ENCODE measurements at regions not wholly inside any gene's neighbourhood (a gene's known extent, or its start where the extent isn't known, plus 50 kb on each side); places are given as distances from the start of the nearest gene placed in this dataset.

DNA sequence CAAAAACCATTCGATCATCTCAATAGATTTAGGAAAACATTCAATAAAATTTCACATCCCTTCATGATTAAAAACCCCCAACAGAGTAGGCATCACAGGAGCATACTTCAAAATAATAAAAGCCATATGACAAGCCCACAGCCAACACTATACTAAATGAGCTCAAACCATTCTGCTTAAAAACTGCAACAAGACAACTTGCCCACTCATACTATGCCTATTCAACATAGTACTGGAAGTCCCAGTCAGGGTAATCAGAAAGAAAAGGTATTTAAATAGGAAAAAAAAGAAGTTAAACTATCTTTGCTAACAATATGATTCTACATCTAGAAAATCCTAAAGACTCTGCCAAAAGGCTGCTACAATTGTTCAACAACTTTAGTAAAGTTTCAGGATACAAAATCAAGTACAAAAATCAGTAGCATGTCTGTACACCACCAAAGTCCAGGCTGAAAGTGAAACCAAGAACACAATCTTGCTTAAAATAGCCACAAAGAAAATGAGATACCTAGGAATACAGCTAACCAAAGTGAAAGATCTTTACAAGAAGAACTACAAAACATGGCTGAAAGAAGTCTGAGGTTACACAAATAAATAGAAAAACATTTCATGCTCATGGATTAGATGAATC is 882.6 kb downstream of the GRM8 start:
- TF ChIP-seq, protein P1, sequence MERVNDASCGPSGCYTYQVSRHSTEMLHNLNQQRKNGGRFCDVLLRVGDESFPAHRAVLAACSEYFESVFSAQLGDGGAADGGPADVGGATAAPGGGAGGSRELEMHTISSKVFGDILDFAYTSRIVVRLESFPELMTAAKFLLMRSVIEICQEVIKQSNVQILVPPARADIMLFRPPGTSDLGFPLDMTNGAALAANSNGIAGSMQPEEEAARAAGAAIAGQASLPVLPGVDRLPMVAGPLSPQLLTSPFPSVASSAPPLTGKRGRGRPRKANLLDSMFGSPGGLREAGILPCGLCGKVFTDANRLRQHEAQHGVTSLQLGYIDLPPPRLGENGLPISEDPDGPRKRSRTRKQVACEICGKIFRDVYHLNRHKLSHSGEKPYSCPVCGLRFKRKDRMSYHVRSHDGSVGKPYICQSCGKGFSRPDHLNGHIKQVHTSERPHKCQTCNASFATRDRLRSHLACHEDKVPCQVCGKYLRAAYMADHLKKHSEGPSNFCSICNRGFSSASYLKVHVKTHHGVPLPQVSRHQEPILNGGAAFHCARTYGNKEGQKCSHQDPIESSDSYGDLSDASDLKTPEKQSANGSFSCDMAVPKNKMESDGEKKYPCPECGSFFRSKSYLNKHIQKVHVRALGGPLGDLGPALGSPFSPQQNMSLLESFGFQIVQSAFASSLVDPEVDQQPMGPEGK (CRISPR knock-in tag; IDR thresholded peaks at IDR 0.05; ENCODE audit: borderline replicate concordance): no peak
- no peak for TF ChIP-seq ARNTL (CRISPR knock-in tag; IDR thresholded peaks at IDR 0.05; ENCODE audit: borderline replicate concordance, low read depth)
- TF ChIP-seq SNAI2 (CRISPR knock-in tag; IDR thresholded peaks at IDR 0.05): no peak
- TF ChIP-seq ZFP3 (CRISPR knock-in tag; IDR thresholded peaks at IDR 0.05): no peak
- no peak for TF ChIP-seq ZFP30 (CRISPR knock-in tag; IDR thresholded peaks at IDR 0.05)
- no peak for TF ChIP-seq OSR1 (CRISPR knock-in tag; IDR thresholded peaks at IDR 0.05)
- TF ChIP-seq ZNF565 (CRISPR knock-in tag; conservative IDR thresholded peaks at IDR 0.05; ENCODE audit: low read depth): no peak
- no peak for TF ChIP-seq ESRRG (CRISPR knock-in tag; IDR thresholded peaks at IDR 0.05)
